ENCODE measurements at regions not wholly inside any gene's neighbourhood (a gene's known extent, or its start where the extent isn't known, plus 50 kb on each side); places are given as distances from the start of the nearest gene placed in this dataset.

- ATAC-seq (no peak), FAIRE-seq (no peak)
- H3K4me3 ChIP-seq (replicated peaks in 1 of 3; ENCODE audit: insufficient read depth in 1 of 3, low read depth in 2 of 3, low read length in 3 of 3), result no peak overlapping the region
Observed at GRCh38 chr14:61927060-61927459, 164.8 kb downstream of the SNAPC1 start.

GRCh38 chr14:61927520-61927919 is 165.3 kb downstream of the SNAPC1 start:
- ATAC-seq (no peak), DNase-seq (ENCODE audit: low spot score) (no peak), FAIRE-seq (no peak)
- no peaks in the 10 kb centered on the region for H3K36me3 ChIP-seq (replicated peaks in 1 of 2; ENCODE audit: control insufficient read depth in 1 of 2, insufficient read depth in 2 of 2, low read length in 2 of 2)
- no peak overlapping the region for H3K27ac ChIP-seq (ENCODE audit: extremely low read length, insufficient read depth, low read length)
- POLR2A ChIA-PET, result no interaction called here
- H3K4me3 ChIP-seq (replicated peaks in 1 of 3; ENCODE audit: insufficient read depth in 1 of 3, low read depth in 2 of 3, low read length in 3 of 3), result no peak overlapping the region
- CTCF ChIA-PET (ENCODE audit: low intra/inter-chr PET ratio, low total read pairs), result no interaction called here
- H3K9me3 ChIP-seq (ENCODE audit: low read length), result no peaks in the 10 kb centered on the region
- H2AFZ ChIP-seq (ENCODE audit: low read length), result no peak overlapping the region
- intact Hi-C loops (cut with micrococcal nuclease; ENCODE audit: unreplicated experiment), result no loop called here
- H3K4me2 ChIP-seq (ENCODE audit: low read depth, low read length), result no peak overlapping the region
- no peak overlapping the region for H3K9ac ChIP-seq (ENCODE audit: insufficient read depth, low read depth, low read length)
- no peaks in the 10 kb centered on the region for H3K27me3 ChIP-seq (ENCODE audit: control insufficient read depth in 1 of 2, insufficient read depth in 2 of 2, low read length in 2 of 2)
- no peaks in the 10 kb centered on the region for H4K20me1 ChIP-seq (ENCODE audit: insufficient read depth, low read length)
- 6% methylated on average over 2 of the region's 2 CpGs for WGBS (ENCODE audit: low lambda C conversion rate)
- no peaks in the 10 kb centered on the region for H3K4me1 ChIP-seq (ENCODE audit: insufficient read depth, low read length)
- no TSS peak for BruUV-seq (replicated peaks)
- in situ Hi-C loops (cut with HindIII; ENCODE audit: extremely low pct_ligation_motif_present, low pct_unique_long_range_greater_than_20kb), result no loop called here
- no peaks in the 10 kb centered on the region for H3K79me2 ChIP-seq (ENCODE audit: insufficient read depth, low read length)
- no peak for TF ChIP-seq ZNF142 (CRISPR knock-in tag; IDR thresholded peaks at IDR 0.05)
- TF ChIP-seq MAFF (IDR thresholded peaks at IDR 0.05; ENCODE audit: low read depth, low read length), result no peak
- no peak for TF ChIP-seq ZFY (CRISPR knock-in tag; IDR thresholded peaks at IDR 0.05)
- no peak for TF ChIP-seq ZNF281 (CRISPR knock-in tag; IDR thresholded peaks at IDR 0.05; ENCODE audit: borderline replicate concordance)

More at GRCh38 chr14:61927060-61927459, 164.8 kb downstream of the SNAPC1 start:
- no peaks in the 10 kb centered on the region for H4K20me1 ChIP-seq (ENCODE audit: insufficient read depth, low read length)
- H3K9ac ChIP-seq (ENCODE audit: insufficient read depth, low read depth, low read length), result no peak overlapping the region
- 0% methylated on average over 1 of the region's 1 CpG for WGBS (ENCODE audit: low lambda C conversion rate)
- H3K27me3 ChIP-seq (ENCODE audit: control insufficient read depth in 1 of 2, insufficient read depth in 2 of 2, low read length in 2 of 2), result no peaks in the 10 kb centered on the region
- in situ Hi-C loops (cut with HindIII; ENCODE audit: extremely low pct_ligation_motif_present, low pct_unique_long_range_greater_than_20kb) (no loop called here), intact Hi-C loops (cut with micrococcal nuclease; ENCODE audit: unreplicated experiment) (no loop called here)
- H2AFZ ChIP-seq (ENCODE audit: low read length), result no peak overlapping the region
- TF ChIP-seq ZNF891 (CRISPR knock-in tag; IDR thresholded peaks at IDR 0.05) (no peak), FOXO4 (CRISPR knock-in tag; conservative IDR thresholded peaks at IDR 0.05) (no peak), ZNF550 (CRISPR knock-in tag; IDR thresholded peaks at IDR 0.05; ENCODE audit: borderline replicate concordance) (no peak), ZNF850 (CRISPR knock-in tag; conservative IDR thresholded peaks at IDR 0.05) (no peak), ZNF777 (CRISPR knock-in tag; IDR thresholded peaks at IDR 0.05) (no peak), SP4 (CRISPR knock-in tag; IDR thresholded peaks at IDR 0.05) (no peak), EZH2 (conservative IDR thresholded peaks at IDR 0.05; ENCODE audit: low read depth, low read length) (no peak)
- H3K36me3 ChIP-seq (replicated peaks in 1 of 2; ENCODE audit: control insufficient read depth in 1 of 2, insufficient read depth in 2 of 2, low read length in 2 of 2), result no peaks in the 10 kb centered on the region
- no peaks in the 10 kb centered on the region for H3K79me2 ChIP-seq (ENCODE audit: insufficient read depth, low read length)
- BruUV-seq (replicated peaks), result no TSS peak
- H3K9me3 ChIP-seq (ENCODE audit: low read length), result no peaks in the 10 kb centered on the region
- CTCF ChIA-PET (ENCODE audit: low intra/inter-chr PET ratio, low total read pairs), result no interaction called here
- H3K27ac ChIP-seq (ENCODE audit: extremely low read length, insufficient read depth, low read length), result no peak overlapping the region
- no peaks in the 10 kb centered on the region for H3K4me1 ChIP-seq (ENCODE audit: insufficient read depth, low read length)
- POLR2A ChIA-PET, result no interaction called here
- no peak overlapping the region for H3K4me2 ChIP-seq (ENCODE audit: low read depth, low read length)
- DNase-seq (ENCODE audit: low spot score), result no peak

Data from HepG2 (cell line).